ENCODE measurements at regions not wholly inside any gene's neighbourhood (a gene's known extent, or its start where the extent isn't known, plus 50 kb on each side); places are given as distances from the start of the nearest gene placed in this dataset.
"Not testable (repeated sequence)": the region's sequence is repeated elsewhere in the genome, so short reads cannot be mapped to it uniquely, and the experiment has no call there.

GRCh38 chrX:76774912-76775311, 347.4 kb downstream of the MAGEE1 start:
- DNase-seq = not testable (repeated sequence)

DNA sequence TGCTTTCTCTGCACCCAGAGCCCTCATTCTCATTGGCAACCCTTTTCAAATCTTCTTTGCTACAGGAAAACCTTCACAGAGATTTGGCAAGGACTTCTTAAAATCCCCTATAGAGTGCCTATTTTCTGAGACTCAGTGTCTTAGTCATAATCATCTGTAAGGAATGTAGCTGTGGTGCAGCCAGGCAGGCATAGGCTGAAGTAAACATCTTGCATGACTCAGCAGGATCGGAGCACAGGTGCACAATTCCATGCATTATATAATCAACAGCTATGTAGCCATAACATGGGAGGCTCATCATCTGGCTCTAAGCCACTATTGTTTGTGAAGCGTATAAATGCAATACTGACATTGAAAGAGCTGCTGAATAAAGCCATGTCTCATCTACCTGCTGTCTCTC, 368.8 kb downstream of the MAGEE1 start:
- no peak for DNase-seq

- no peak for DNase-seq
Measured at GRCh38 chrX:76802708-76803107, 375.2 kb downstream of the MAGEE1 start.

GRCh38 chrX:76815754-76816153, 388.2 kb downstream of the MAGEE1 start:
- DNase-seq = no peak

- DNase-seq = not testable (repeated sequence)
Measured at GRCh38 chrX:76817279-76817678, 389.8 kb downstream of the MAGEE1 start.

DNA sequence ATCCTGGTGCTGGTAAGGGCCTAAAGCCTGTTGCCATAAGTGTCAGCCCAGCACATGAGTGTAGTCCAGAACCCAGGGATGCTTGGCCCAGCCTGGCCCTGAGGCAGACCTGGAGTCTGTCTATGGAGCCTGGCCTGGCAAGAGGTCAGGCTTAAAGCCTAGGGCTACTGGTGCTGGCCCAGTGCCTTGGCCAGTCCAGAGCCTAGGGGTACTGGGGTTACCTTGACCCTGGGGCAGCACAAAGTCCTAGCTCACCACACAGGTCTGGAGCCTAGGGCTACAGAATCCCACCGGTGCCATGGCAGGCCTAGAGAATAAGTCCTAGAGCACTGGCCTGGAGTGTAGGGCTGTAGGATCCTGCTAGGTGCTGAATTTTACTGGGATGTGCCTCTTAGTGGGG, 393.8 kb downstream of the MAGEE1 start:
- DNase-seq = no peak

GRCh38 chrX:76827672-76828071, 400.2 kb downstream of the MAGEE1 start:
- DNase-seq = no peak

DNA sequence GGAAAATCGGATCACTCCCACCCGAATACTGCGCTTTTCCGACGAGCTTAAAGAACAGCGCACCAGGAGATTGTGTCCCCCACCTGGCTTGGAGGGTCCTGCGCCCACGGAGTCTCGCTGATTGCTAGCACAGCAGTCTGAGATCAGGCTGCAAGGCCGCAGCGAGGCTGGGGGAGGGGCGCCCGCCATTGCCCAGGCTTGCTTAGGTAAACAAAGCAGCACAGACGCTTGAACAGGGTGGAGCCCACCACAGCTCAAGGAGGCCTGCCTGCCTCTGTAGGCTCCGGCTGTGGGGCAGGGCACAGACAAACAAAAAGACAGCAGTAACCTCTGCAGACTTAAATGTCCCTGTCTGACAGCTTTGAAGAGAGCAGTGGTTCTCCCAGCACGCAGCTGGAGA, 413.4 kb downstream of the MAGEE1 start:
- DNase-seq = peak; percentile 50

DNA sequence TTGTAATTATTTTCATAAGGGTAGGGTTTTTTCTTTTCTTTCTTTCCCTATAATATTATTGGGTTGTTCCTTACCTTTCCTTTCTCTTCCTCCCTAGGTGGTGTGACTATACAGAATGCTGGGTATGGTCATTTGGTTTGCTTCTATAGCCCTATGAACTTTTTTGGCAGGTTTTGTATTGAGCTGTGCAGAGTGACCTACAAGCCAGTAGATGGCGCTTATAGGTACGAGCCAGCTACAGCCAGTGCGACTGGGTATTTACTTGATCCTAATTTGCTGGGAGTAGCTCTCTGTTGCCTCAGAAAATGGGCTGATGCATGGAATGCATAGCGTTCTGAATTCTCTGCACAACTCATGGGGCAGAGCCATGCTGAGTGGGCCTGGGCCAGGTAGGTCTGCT, 423.3 kb downstream of the MAGEE1 start:
- DNase-seq = peak; percentile 54

DNA sequence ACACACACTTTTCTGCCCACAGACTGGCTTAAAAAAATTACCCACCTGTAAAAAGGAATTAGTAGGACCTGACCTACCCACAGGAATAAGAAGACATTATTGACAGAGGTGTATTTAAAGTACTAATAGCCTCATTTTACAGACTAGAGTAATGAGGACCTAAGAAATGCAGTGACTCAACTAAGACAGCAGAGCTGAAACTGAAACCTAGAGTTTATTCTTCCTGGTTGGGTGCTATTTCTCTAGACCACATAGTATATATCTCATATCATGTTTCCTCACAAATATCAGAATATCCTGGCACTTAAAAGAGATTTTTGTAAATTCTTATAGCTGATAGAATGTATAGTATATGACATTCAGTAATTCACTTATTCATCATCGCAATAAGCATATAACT, 435.0 kb downstream of the MAGEE1 start:
- DNase-seq = no peak

DNA sequence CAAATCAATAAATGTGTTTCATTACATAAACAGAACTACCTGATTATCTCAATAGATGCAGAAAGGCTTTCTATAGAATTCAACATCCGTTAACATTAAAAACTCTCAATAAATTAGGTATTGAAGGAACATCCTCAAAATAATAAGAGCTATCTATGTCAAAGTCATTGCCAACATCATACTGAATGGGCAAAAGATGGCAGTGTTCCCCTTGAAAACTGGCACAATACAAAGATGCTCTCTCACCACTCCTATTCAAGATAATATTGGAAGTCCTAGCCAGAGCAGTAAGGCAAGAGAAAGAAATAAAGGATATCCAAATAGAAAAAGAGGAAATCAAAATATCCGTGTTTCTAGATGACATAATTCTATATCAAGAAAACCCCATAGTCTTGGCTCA, 466.4 kb downstream of the MAGEE1 start:
- DNase-seq = no peak

DNA sequence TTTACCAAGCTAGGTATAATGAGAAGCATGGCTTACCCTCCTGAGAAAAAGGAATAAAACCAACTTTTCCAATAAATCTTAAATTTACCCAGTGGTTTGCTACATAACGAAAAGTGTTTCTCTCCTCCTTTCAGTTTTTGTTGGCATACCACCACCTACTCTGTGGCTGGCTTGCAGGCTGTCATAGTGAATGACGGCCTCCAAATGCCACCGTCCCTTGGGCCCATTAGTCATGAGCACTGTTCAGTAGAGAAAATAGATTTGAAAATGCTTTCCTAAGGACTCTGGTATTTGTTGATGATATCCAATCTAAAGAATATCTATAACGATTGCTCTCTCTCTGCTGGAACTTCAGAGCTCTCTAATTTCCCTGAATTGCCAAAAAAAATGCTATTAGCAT, 488.3 kb downstream of the MAGEE1 start:
- DNase-seq = no peak

- no peak for DNase-seq
Measured at GRCh38 chrX:76918033-76918432, 490.5 kb downstream of the MAGEE1 start.

- DNase-seq = peak; percentile 71
Measured at GRCh38 chrX:76919761-76920160, 492.3 kb downstream of the MAGEE1 start.

DNA sequence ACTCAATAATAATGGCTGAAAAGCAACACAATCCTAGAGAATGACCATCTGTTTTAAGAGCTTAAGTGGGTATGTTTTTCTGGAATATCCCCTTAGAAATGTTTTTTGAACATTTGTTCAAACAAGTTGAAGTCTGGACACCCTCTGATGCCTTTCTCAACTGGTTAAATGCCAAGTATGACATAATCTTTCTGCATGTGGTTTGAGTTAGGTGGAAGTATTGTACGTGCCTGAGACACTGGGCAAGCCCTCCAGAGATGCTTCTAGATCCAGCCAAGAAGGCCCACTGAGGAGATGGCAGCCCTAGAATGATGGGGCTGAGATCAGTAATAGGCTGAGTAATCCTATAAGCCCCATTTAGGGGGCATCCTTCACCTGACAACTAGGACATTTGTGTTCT, 493.1 kb downstream of the MAGEE1 start:
- no peak for DNase-seq

DNA sequence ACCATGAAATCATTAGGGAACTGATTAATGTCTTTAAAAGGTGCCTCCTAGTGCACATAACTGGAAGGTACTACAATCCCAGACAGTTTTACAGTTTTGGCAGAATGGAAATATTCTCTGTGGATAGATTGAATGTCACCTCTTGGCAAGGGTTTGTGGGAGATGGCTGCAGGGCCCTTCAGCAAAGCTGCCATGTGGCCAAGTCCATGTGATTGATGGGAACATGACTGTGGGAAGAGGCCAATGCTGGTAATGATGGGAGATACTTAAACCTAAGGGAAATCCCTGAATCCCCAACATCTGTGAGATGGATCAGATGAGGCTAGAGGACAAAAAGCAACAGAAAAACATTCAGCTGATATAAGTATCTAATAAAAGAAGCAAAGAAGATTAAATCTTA, 493.7 kb downstream of the MAGEE1 start:
- no peak for DNase-seq

GRCh38 chrX:76922100-76922499, 494.6 kb downstream of the MAGEE1 start:
- no peak for DNase-seq

DNA sequence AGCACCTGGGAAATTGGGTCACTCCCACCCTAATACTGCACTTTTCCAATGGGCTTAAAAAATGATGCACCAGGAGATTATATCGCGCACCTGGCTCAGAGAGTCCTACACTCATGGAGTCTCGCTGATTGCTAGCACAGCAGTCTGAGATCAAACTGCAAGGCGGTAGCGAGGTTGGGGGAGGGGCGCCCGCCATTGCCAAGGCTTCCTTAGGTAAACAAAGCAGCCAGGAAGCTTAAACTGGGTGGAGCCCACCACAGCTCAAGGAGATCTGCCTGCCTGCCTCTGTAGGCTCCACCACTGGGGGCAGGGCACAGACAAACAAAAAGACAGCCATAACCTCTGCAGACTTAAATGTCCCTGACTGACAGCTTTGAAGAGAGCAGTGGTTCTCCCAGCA, 497.1 kb downstream of the MAGEE1 start:
- peak; percentile 9 for DNase-seq

GRCh38 chrX:76931518-76931917, 504.0 kb downstream of the MAGEE1 start:
- no peak for DNase-seq

GRCh38 chrX:76957485-76957884, 489.7 kb upstream of the FGF16 start:
- no peak for DNase-seq

DNA sequence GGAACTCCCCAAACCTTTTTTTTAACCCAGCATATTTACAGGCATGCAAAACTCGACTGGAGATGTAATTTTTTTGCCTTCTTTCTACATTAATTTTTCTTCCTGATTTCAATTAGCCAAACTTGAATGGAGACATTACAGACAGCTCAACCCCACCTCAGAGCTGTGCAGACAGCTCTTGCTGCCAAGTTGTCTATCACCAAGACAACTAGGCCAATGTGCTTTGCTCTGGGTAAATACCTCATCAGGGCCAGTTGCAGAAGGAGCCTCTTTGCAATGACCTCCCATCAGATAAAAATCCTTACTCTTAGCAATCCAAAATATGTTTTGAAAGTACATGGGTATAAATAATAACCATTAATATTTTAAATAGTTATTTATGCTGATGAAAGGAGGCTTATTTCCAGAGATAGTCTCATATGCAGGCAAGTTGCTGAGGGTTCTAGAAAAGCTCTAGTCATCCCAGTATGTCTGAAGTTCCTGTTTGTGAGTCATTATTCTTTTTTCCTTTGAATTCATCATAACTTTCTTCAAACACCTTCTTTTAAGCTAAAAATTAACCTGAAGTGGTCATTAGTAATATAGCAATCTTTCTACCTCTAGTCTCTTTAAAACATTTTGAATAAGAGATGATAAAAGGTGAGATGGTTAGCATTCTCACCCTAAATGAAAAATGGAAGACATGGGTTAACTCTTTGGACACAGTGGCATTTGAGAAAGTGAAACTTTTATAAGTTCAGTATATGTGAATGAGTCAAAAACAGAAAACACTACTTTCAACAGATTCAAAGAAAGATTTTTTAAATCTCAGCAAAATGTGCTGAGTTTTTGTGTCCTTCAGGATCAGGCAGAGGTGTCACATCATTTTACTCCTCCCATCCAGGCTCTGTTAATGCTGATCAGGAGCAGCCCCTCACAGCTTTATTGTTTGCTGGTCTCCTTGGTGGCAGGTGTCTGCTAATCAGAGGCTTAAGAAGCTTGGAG, 475.5 kb upstream of the FGF16 start:
- DNase-seq = peak; percentile 71

GRCh38 chrX:76977452-76977851, 469.7 kb upstream of the FGF16 start:
- DNase-seq = peak; percentile 75

DNA sequence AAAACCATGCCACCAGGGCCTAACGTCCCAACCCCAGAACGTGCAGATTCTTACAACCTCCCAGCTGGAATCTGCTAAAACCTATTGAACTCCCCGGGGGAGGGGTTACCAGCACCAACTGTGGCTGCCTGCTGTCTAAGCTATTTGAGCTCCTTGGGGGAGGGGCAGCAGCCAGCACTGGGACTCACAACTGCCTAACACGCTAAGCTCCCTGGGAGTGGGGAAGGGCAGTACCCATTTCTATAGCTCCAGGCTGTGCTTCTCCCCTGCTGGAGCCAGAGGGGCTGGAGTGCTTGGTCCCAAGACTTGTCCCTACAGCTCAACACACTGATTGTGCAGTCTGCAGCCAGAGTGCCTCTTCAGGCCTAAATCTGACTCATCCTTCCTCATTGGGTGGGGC, 459.8 kb upstream of the FGF16 start:
- peak; percentile 90 for DNase-seq

- no peak for DNase-seq
Measured at GRCh38 chrX:76996641-76997040, 450.5 kb upstream of the FGF16 start.

DNA sequence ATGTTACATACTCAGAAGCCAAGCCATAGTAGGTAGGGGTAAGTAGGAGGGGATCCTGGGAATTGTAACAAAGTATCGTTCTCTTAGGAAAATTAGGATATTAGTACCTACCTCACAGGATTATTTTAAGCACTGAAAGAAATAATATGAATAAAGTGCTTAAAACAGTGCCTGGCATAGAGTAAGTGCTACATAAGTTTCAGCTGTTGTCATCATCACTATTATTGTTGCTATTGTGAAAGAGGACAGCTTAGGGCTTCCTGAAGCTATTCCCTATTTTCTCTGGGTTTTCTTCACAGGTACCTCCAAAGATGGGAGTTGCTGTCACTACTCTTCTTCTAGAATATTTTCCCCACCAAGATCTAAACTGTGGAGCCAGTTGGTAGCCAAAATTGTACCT, 443.7 kb upstream of the FGF16 start:
- no peak for DNase-seq
